Calu3 (cell line): ENCODE measurements at regions not wholly inside any gene's neighbourhood (a gene's known extent, or its start where the extent isn't known, plus 50 kb on each side); places are given as distances from the start of the nearest gene placed in this dataset.

Source experiments
- BruUV-seq: library from RNA; stranded (reverse); fragments of 400-500 nt; replicated peaks from 2 replicates; lab custom pipeline; 2021; lab: Mats Ljungman, UMichigan
- CTCF ChIA-PET: fragments of 300-600 bp; sonication (Branson Sonifier 250); formaldehyde crosslinking; loops from one replicate; lab custom pipeline; 2022; ENCODE audit warnings: antibody characterized with exemption; lab: Charles Lee
- DNase-seq: peaks from one replicate; pipeline ENCODE4 v3.0.0; 2022
- H3K27ac Mint-ChIP-seq: one replicate; pipeline ENCODE4 v1.8.0; 2022; ENCODE audit warnings: mixed read lengths; ENCODE audit not compliant: unreplicated experiment
- H3K27me3 Mint-ChIP-seq: one replicate; pipeline ENCODE4 v1.8.0; 2022; ENCODE audit warnings: mixed read lengths; ENCODE audit not compliant: unreplicated experiment
- H3K36me3 Mint-ChIP-seq: one replicate; pipeline ENCODE4 v1.8.0; 2022; ENCODE audit warnings: mild to moderate bottlenecking, moderate library complexity, mixed read lengths; ENCODE audit not compliant: insufficient read depth, unreplicated experiment
- H3K4me1 Mint-ChIP-seq: one replicate; pipeline ENCODE4 v1.8.0; 2022; ENCODE audit warnings: mild to moderate bottlenecking, low read depth, mixed read lengths; ENCODE audit not compliant: unreplicated experiment
- H3K4me3 Mint-ChIP-seq: one replicate; pipeline ENCODE4 v1.8.0; 2022; ENCODE audit warnings: mild to moderate bottlenecking, low read depth, moderate library complexity, mixed read lengths; ENCODE audit not compliant: unreplicated experiment
- H3K9me3 Mint-ChIP-seq: one replicate; pipeline ENCODE4 v1.8.0; 2022; ENCODE audit warnings: low read depth, mixed read lengths; ENCODE audit not compliant: unreplicated experiment
- intact Hi-C: fragments of 100-400 bp; cut with micrococcal nuclease; formaldehyde crosslinking; loops from one replicate; pipeline ENCODE4 v1.10.0; 2022; ENCODE audit not compliant: unreplicated experiment
- TF ChIP-seq, protein P1 (sequence below): fragments of 200-600 bp; IDR thresholded peaks from one replicate; pipeline ENCODE4 v1.8.0; 2022; ENCODE audit warnings: antibody characterized with exemption; ENCODE audit not compliant: unreplicated experiment

- intact Hi-C loops, result no loop called here
- Mint-ChIP-seq H3K9me3 (no peaks in the 10 kb centered on the region), H3K27me3 (no peaks in the 10 kb centered on the region), H3K27ac (no peak overlapping the region), H3K4me1 (no peaks in the 10 kb centered on the region), H3K4me3 (no peak overlapping the region), H3K36me3 (no peaks in the 10 kb centered on the region)
- TF ChIP-seq, protein P1, sequence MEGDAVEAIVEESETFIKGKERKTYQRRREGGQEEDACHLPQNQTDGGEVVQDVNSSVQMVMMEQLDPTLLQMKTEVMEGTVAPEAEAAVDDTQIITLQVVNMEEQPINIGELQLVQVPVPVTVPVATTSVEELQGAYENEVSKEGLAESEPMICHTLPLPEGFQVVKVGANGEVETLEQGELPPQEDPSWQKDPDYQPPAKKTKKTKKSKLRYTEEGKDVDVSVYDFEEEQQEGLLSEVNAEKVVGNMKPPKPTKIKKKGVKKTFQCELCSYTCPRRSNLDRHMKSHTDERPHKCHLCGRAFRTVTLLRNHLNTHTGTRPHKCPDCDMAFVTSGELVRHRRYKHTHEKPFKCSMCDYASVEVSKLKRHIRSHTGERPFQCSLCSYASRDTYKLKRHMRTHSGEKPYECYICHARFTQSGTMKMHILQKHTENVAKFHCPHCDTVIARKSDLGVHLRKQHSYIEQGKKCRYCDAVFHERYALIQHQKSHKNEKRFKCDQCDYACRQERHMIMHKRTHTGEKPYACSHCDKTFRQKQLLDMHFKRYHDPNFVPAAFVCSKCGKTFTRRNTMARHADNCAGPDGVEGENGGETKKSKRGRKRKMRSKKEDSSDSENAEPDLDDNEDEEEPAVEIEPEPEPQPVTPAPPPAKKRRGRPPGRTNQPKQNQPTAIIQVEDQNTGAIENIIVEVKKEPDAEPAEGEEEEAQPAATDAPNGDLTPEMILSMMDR, result no peak
- no peak for DNase-seq
- CTCF ChIA-PET, result no interaction called here
- BruUV-seq, result no TSS peak
These were observed 409.3 kb upstream of the RUNX1 start for GRCh38 chr21:35458405-35458804.

DNA sequence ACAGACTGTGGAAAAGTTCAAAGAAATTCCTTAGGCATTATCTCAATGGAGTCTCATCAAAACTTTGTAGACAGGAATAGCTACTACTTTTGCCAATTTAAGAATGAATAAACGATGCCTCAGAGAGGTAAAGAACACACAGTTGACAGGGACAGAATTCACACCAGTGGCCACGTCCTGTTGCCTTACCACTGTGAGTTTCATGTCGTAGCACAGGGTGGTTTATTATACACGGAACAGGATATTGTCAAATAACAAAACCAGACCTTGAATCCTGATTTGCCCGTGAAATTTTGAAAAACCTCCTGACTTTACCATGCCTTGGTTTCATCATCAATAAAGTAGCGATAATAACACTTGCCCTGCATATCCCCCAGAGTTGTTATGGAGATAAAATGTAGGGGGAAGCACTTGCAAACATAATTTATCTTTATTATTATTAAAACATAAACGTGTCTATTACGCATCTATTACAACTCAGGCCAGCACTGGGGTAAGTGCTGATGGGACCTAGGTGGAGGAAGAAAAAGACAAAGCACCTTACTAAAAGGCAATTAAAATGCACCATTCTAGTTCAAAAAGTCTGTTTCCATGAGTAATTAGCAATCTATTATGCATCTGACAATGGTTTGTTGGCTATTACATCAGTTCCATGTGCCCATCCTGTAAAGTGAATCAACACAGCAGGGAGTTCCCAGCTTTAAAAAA, 408.1 kb upstream of the RUNX1 start:
- H3K27me3 Mint-ChIP-seq, result no peaks in the 10 kb centered on the region
- DNase-seq, result no peak
- no TSS peak for BruUV-seq
- intact Hi-C loops, result no loop called here
- no peak overlapping the region for H3K4me3 Mint-ChIP-seq
- CTCF ChIA-PET, result no interaction called here
- no peaks in the 10 kb centered on the region for H3K36me3 Mint-ChIP-seq
- H3K4me1 Mint-ChIP-seq, result no peaks in the 10 kb centered on the region
- TF ChIP-seq, protein P1, result no peak
- H3K9me3 Mint-ChIP-seq, result peaks cover under 1% of the 10 kb centered on the region
- no peak overlapping the region for H3K27ac Mint-ChIP-seq

GRCh38 chr21:35451276-35451675, 402.2 kb upstream of the RUNX1 start:
- no TSS peak for BruUV-seq
- H3K9me3 Mint-ChIP-seq, result peaks cover 9% of the 10 kb centered on the region
- no peak for DNase-seq
- no peak overlapping the region for H3K4me3 Mint-ChIP-seq
- H3K27me3 Mint-ChIP-seq, result no peaks in the 10 kb centered on the region
- intact Hi-C loops, result no loop called here
- CTCF ChIA-PET, result no interaction called here
- H3K4me1 Mint-ChIP-seq, result no peaks in the 10 kb centered on the region
- no peaks in the 10 kb centered on the region for H3K36me3 Mint-ChIP-seq
- TF ChIP-seq, protein P1, result no peak
- H3K27ac Mint-ChIP-seq, result no peak overlapping the region

GRCh38 chr21:35450830-35451229, 401.7 kb upstream of the RUNX1 start:
- intact Hi-C loops, result no loop called here
- Mint-ChIP-seq H3K27ac (no peak overlapping the region), H3K4me3 (no peak overlapping the region), H3K36me3 (no peaks in the 10 kb centered on the region), H3K27me3 (no peaks in the 10 kb centered on the region), H3K4me1 (no peaks in the 10 kb centered on the region), H3K9me3 (peaks cover 9% of the 10 kb centered on the region)
- no TSS peak for BruUV-seq
- CTCF ChIA-PET, result no interaction called here
- no peak for DNase-seq
- TF ChIP-seq, protein P1, result no peak
